ES-I3 (cell line): ENCODE measurements at regions not wholly inside any gene's neighbourhood (a gene's known extent, or its start where the extent isn't known, plus 50 kb on each side); places are given as distances from the start of the nearest gene placed in this dataset.

ENCODE experiments used
- H3K36me3 ChIP-seq: 2 replicates; pipeline ENCODE4 v1.6.1; 2013; ENCODE audit warnings: mild to moderate bottlenecking, low read length, control low read depth, moderate library complexity; ENCODE audit not compliant: insufficient read depth
- H3K4me1 ChIP-seq: 2 replicates; pipeline ENCODE4 v1.6.1; 2013; ENCODE audit warnings: mild to moderate bottlenecking, control low read depth, low read length; ENCODE audit not compliant: insufficient read depth
- H3K9ac ChIP-seq: 2 replicates; pipeline ENCODE4 v1.6.1; 2013; ENCODE audit warnings: low read depth, mild to moderate bottlenecking, low read length, moderate library complexity
- H3K9me3 ChIP-seq: 2 replicates; pipeline ENCODE4 v1.6.1; 2013; ENCODE audit warnings: mild to moderate bottlenecking, low read length, moderate library complexity; ENCODE audit not compliant: control insufficient read depth, insufficient read depth

- no peaks in the 10 kb centered on the region for H3K36me3 ChIP-seq
- H3K9ac ChIP-seq = no peak overlapping the region
- no peaks in the 10 kb centered on the region for H3K9me3 ChIP-seq
- H3K4me1 ChIP-seq = no peaks in the 10 kb centered on the region
Measured at GRCh38 chr22:48635031-48635430, 1192.6 kb downstream of the BRD1 start.

GRCh38 chr22:48633996-48634836, 1193.5 kb downstream of the BRD1 start:
- no peaks in the 10 kb centered on the region; the same call in 1 of the 2 replicates for H3K4me1 ChIP-seq
- H3K36me3 ChIP-seq = no peaks in the 10 kb centered on the region
- no peak overlapping the region for H3K9ac ChIP-seq
- no peaks in the 10 kb centered on the region for H3K9me3 ChIP-seq

- H3K9ac ChIP-seq = no peak overlapping the region
- no peaks in the 10 kb centered on the region for H3K9me3 ChIP-seq
- no peaks in the 10 kb centered on the region; the same call in 1 of the 2 replicates for H3K4me1 ChIP-seq
- no peaks in the 10 kb centered on the region for H3K36me3 ChIP-seq
Measured at GRCh38 chr22:48632646-48633246, 1194.9 kb downstream of the BRD1 start.

GRCh38 chr22:48631288-48631863, 1196.3 kb downstream of the BRD1 start:
- H3K9me3 ChIP-seq = no peaks in the 10 kb centered on the region
- H3K4me1 ChIP-seq = no peaks in the 10 kb centered on the region; the same call in 1 of the 2 replicates

GRCh38 chr22:48630848-48631247, 1196.8 kb downstream of the BRD1 start:
- Histone ChIP-seq H3K36me3 (no peaks in the 10 kb centered on the region), H3K9ac (no peak overlapping the region), H3K9me3 (no peaks in the 10 kb centered on the region), H3K4me1 (no peaks in the 10 kb centered on the region; the same call in 1 of the 2 replicates)

More at GRCh38 chr22:48631288-48631863, 1196.3 kb downstream of the BRD1 start:
- Histone ChIP-seq H3K36me3 (no peaks in the 10 kb centered on the region), H3K9ac (no peak overlapping the region)

DNA sequence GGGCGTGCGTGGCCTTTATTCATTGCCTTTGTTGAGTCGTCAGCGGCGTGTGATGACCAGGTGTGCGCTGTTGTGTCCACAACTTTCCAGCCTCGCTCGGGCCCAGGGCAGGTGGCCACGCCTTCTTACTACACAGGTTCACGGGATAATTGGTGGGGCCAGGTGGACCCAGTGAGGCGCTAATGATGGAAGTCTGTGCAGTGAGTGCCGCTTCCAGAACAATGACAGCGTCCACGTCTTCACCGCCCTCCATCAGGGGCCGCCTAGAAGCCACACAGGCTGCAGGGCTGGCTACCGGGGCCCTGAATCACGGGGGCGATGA, 1197.3 kb downstream of the BRD1 start:
- Histone ChIP-seq H3K4me1 (no peaks in the 10 kb centered on the region; the same call in 1 of the 2 replicates), H3K9me3 (no peaks in the 10 kb centered on the region), H3K36me3 (no peaks in the 10 kb centered on the region), H3K9ac (no peak overlapping the region)

GRCh38 chr22:48629631-48630432, 1197.8 kb downstream of the BRD1 start:
- no peaks in the 10 kb centered on the region; the same call in 1 of the 2 replicates for H3K4me1 ChIP-seq
- H3K9ac ChIP-seq = no peak overlapping the region
- H3K36me3 ChIP-seq = no peaks in the 10 kb centered on the region
- no peaks in the 10 kb centered on the region for H3K9me3 ChIP-seq

DNA sequence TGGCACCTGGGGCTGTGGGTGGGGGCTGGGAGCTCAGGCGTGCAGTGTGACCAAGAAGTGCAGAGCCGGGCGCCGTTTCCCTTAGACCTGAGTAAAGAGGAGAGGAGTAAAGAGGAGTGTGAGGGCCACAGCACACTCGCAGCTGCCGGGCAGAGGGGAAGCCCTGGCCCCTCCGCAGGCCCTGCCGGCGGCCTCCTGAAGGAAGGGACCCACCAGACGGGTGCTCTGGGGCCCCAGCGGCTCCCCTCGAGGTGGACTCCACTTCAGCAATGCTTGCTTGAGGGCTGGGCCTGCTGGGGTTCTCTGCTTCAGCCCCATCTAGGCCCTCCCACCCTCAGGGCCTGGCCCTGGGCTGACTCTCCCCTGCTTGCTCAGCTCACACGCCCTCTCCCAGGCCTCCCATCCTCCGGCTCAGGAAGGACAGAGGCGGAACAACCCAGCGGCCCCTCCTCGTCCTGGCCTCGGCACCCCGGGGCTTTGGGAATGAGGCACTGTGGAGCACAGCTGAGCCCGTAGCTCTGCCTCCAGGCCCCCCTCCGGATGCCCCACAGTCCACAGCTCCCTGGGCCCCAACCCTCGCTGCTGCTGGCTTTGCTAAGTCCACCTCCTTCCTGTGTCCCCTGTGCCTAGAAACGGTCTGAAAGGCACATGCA, 1198.7 kb downstream of the BRD1 start:
- Histone ChIP-seq H3K9ac (no peak overlapping the region), H3K9me3 (no peaks in the 10 kb centered on the region), H3K4me1 (no peaks in the 10 kb centered on the region; the same call in 1 of the 2 replicates), H3K36me3 (no peaks in the 10 kb centered on the region)

GRCh38 chr22:48627966-48628365, 1199.7 kb downstream of the BRD1 start:
- Histone ChIP-seq H3K9me3 (no peaks in the 10 kb centered on the region), H3K4me1 (no peaks in the 10 kb centered on the region; the same call in 1 of the 2 replicates), H3K9ac (no peak overlapping the region), H3K36me3 (no peaks in the 10 kb centered on the region)

- H3K9me3 ChIP-seq = no peaks in the 10 kb centered on the region
- H3K9ac ChIP-seq = no peak overlapping the region
- no peaks in the 10 kb centered on the region; the same call in 1 of the 2 replicates for H3K4me1 ChIP-seq
- H3K36me3 ChIP-seq = no peaks in the 10 kb centered on the region
Measured at GRCh38 chr22:48627203-48627602, 1200.5 kb downstream of the BRD1 start.

- Histone ChIP-seq H3K4me1 (no peaks in the 10 kb centered on the region; the same call in 1 of the 2 replicates), H3K9ac (no peak overlapping the region), H3K36me3 (no peaks in the 10 kb centered on the region), H3K9me3 (no peaks in the 10 kb centered on the region)
Measured at GRCh38 chr22:48624401-48624800, 1203.3 kb downstream of the BRD1 start.

GRCh38 chr22:48622891-48623545, 1204.7 kb downstream of the BRD1 start:
- Histone ChIP-seq H3K9ac (no peak overlapping the region), H3K9me3 (no peaks in the 10 kb centered on the region)

DNA sequence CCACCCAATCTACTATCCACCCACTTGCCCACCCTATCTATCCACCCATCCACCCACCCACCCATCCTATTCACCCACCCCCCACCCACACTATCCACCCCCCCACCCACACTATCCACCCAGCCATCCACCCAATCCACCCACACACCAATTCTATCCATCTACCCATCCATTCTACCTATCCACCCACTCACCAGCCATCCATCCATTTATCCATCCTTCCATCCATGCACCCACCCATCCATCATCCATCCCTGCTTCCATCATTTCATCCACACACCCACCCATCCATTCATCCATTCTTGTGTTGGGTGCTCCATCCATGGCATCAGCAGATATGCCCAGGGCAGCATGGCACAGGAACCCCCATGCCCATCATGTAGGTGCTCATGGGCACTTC, 1206.6 kb downstream of the BRD1 start:
- Histone ChIP-seq H3K36me3 (no peaks in the 10 kb centered on the region), H3K4me1 (no peaks in the 10 kb centered on the region), H3K9ac (no peak overlapping the region), H3K9me3 (no peaks in the 10 kb centered on the region)

More at GRCh38 chr22:48622891-48623545, 1204.7 kb downstream of the BRD1 start:
- Histone ChIP-seq H3K4me1 (no peaks in the 10 kb centered on the region), H3K36me3 (no peaks in the 10 kb centered on the region)
